Esophagus squamous epithelium (tissue), 5 donors: ENCODE measurements at regions not wholly inside any gene's neighbourhood (a gene's known extent, or its start where the extent isn't known, plus 50 kb on each side); places are given as distances from the start of the nearest gene placed in this dataset.

Experiments
- DNase-seq: peaks from one replicate; lab custom pipeline; 2025; lab: John Stamatoyannopoulos, UW
- H3K27ac ChIP-seq, 4 donors: fragments of 200-600 bp; sonication (generic); one replicate each; pipeline ENCODE4 v1.5.1; 2016 to 2019; ENCODE audit warnings: mild to moderate bottlenecking in 1 of 4
- H3K27me3 ChIP-seq, 4 donors: fragments of 200-600 bp; sonication (generic); 1 replicate in 3 of 4; 2 replicates in 1 of 4; pipeline versions ENCODE4 v1.5.1 to v1.6.0; 2017 to 2021; ENCODE audit warnings: antibody characterized with exemption in 1 of 4
- H3K36me3 ChIP-seq, 3 donors: fragments of 200-600 bp; sonication (generic); one replicate each; pipeline ENCODE4 v1.5.1; 2016 to 2019
- H3K4me1 ChIP-seq, 3 donors: fragments of 200-600 bp; sonication (generic); one replicate each; pipeline ENCODE4 v1.5.1; 2017 to 2019
- H3K4me3 ChIP-seq, 4 donors: fragments of 200-600 bp; sonication (generic); 1 replicate in 3 of 4; 2 replicates in 1 of 4; pipeline ENCODE4 v1.5.1; 2016 to 2019; ENCODE audit warnings: mild to moderate bottlenecking in 2 of 4, moderate library complexity in 1 of 4
- H3K9me3 ChIP-seq, 3 donors: fragments of 200-600 bp; sonication (generic); one replicate each; pipeline ENCODE4 v1.5.1; 2016 to 2019
- POLR2A ChIP-seq, 4 donors: fragments of 450-650 bp; IDR thresholded peaks; one replicate each; pipeline ENCODE4 v1.6.1; 2017; ENCODE audit warnings: antibody characterized with exemption in 4 of 4, mild to moderate bottlenecking in 4 of 4, moderate library complexity in 3 of 4
- WGBS, 2 donors: methylation state at CpG; one replicate each; pipeline ENCODE4 v1.1.5; 2018; 5-methylcytosine and 5-hydroxymethylcytosine counted together
- intact Hi-C: fragments of 100-400 bp; cut with DNase I; formaldehyde crosslinking; loops from one replicate; pipeline ENCODE4 v1.15.0; 2022
- TF ChIP-seq, protein P1 (sequence below), 6 experiments: fragments of 450-650 bp in 4 of 6; fragments of 200-600 bp in 2 of 6; sonication (generic) in 2 of 6; IDR thresholded peaks; one replicate each; pipeline ENCODE4 v1.5.1; 2016 to 2019; ENCODE audit warnings: antibody characterized with exemption in 6 of 6, mild to moderate bottlenecking in 4 of 6, moderate library complexity in 4 of 6
- donor health status: DM: yes; HTN: yes; CAD: no.

DNA sequence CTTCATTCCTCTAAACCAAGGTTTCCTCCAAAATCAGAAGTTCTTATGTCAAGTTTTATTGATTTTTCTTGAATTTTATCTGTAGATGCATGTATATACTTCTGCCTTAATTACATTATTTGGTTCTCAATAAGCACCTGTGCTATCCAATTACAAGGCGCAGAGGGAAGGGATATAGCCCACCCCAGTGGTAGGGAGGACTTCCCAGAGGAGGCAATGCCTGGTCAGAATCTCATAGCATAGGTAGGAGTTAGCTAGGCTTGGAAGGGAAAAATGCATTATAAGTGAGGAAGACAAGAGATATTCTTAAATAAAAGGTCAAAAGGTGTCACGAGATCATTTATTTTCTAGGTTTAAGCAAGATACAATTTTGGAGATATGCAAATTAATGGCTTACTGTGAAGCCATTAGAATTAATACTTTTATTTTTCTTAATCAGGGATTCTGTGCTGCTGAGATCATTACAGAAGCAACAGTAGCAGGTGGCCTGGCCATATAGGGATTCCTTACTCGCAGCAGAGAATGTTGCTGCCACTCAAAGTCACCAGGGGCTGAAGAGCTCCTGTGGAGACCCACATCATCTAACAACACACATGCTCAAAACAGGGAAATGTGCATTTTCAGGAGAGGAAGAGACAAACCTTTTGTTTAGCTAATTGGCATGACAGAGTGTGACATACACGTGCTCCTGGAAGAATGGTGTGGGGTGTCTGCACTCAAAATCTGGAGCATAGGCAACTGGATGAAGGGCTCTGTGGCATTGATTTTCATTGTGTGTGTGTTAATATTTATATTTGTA lies 178.3 kb downstream of the ATG4C start:
- TF ChIP-seq, protein P1, sequence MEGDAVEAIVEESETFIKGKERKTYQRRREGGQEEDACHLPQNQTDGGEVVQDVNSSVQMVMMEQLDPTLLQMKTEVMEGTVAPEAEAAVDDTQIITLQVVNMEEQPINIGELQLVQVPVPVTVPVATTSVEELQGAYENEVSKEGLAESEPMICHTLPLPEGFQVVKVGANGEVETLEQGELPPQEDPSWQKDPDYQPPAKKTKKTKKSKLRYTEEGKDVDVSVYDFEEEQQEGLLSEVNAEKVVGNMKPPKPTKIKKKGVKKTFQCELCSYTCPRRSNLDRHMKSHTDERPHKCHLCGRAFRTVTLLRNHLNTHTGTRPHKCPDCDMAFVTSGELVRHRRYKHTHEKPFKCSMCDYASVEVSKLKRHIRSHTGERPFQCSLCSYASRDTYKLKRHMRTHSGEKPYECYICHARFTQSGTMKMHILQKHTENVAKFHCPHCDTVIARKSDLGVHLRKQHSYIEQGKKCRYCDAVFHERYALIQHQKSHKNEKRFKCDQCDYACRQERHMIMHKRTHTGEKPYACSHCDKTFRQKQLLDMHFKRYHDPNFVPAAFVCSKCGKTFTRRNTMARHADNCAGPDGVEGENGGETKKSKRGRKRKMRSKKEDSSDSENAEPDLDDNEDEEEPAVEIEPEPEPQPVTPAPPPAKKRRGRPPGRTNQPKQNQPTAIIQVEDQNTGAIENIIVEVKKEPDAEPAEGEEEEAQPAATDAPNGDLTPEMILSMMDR (IDR thresholded peaks at IDR 0.05) = no peak
- TF ChIP-seq POLR2A (IDR thresholded peaks at IDR 0.05) = no peak
- Histone ChIP-seq H3K4me3 (no peak overlapping the region), H3K27ac (no peak overlapping the region), H3K9me3 (no peaks in the 10 kb centered on the region), H3K36me3 (no peaks in the 10 kb centered on the region), H3K27me3 (peaks cover 0 to 17% (median 0%) of the 10 kb centered on the region in 4 donors), H3K4me1 (no peaks in the 10 kb centered on the region)
- 63 to 69% methylated on average over 4 of the region's 4 CpGs for WGBS, 2 donors
- intact Hi-C loops = no loop called here
- no peak for DNase-seq

- TF ChIP-seq, protein P1 (IDR thresholded peaks at IDR 0.05) = peak in 5 of 6 experiments; percentile 11 to 55 (median 23)
- TF ChIP-seq POLR2A (IDR thresholded peaks at IDR 0.05) = no peak
- Histone ChIP-seq H3K27ac (no peak overlapping the region), H3K36me3 (no peaks in the 10 kb centered on the region), H3K27me3 (peaks cover 0 to 16% (median 0%) of the 10 kb centered on the region in 4 donors), H3K4me3 (no peak overlapping the region), H3K9me3 (no peaks in the 10 kb centered on the region), H3K4me1 (no peaks in the 10 kb centered on the region)
- 23 to 42% methylated on average over 5 to 9 of the region's 10 CpGs for WGBS, 2 donors
- intact Hi-C loops = no loop called here
- DNase-seq = no peak
Measured at GRCh38 chr1:62962901-62963776, 179.2 kb downstream of the ATG4C start.

DNA sequence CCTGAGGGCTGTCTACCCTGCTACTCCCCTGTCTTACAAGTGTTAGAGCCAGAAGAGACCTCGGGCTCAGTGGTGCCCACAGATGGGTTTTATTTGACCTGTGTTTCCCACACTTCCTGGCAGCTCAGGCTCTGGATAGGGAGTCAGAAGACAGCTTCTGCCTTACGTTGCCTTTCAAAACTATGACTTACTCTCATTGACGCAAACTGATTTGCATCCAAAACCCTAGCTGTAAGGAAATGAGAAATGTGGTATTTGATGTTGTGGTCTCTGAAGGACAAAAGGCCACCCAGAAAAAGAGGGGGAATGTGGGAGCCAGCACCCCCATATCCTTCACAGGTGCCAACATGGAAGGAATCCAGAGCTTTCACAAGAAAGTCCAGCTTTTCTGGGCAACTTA lies 180.2 kb downstream of the ATG4C start:
- TF ChIP-seq, protein P1 (IDR thresholded peaks at IDR 0.05) = no peak
- TF ChIP-seq POLR2A (IDR thresholded peaks at IDR 0.05) = no peak
- Histone ChIP-seq H3K27me3 (peaks cover 0 to 13% (median 0%) of the 10 kb centered on the region in 4 donors), H3K27ac (no peak overlapping the region), H3K36me3 (no peaks in the 10 kb centered on the region), H3K4me1 (no peaks in the 10 kb centered on the region), H3K9me3 (no peaks in the 10 kb centered on the region), H3K4me3 (no peak overlapping the region)
- intact Hi-C loops = no loop called here
- WGBS, 2 donors = 82% methylated on average over 3 of the region's 3 CpGs; no CpG with 5 or more reads in 1 of the 2 donors
- no peak for DNase-seq

- no peak overlapping the region for H3K4me3 ChIP-seq
- intact Hi-C loops = no loop called here
- no peak for TF ChIP-seq POLR2A (IDR thresholded peaks at IDR 0.05)
- TF ChIP-seq, protein P1 (IDR thresholded peaks at IDR 0.05) = no peak
- no peak overlapping the region for H3K27ac ChIP-seq
- H3K9me3 ChIP-seq = no peaks in the 10 kb centered on the region
- H3K27me3 ChIP-seq = peaks cover 0 to 11% (median 0%) of the 10 kb centered on the region in 4 donors
- H3K4me1 ChIP-seq = no peaks in the 10 kb centered on the region
- H3K36me3 ChIP-seq = no peaks in the 10 kb centered on the region
- 83 to 86% methylated on average over 1 to 8 of the region's 10 CpGs for WGBS, 2 donors
- no peak for DNase-seq
Measured at GRCh38 chr1:62967031-62967430, 183.1 kb downstream of the ATG4C start.

GRCh38 chr1:62977366-62977765 lies 193.4 kb downstream of the ATG4C start:
- Histone ChIP-seq H3K27ac (no peak overlapping the region), H3K27me3 (no peaks in the 10 kb centered on the region), H3K36me3 (no peaks in the 10 kb centered on the region), H3K4me1 (no peaks in the 10 kb centered on the region), H3K9me3 (no peaks in the 10 kb centered on the region), H3K4me3 (no peak overlapping the region)
- DNase-seq = no peak
- WGBS, 2 donors = 52 to 66% methylated on average over 2 of the region's 2 CpGs
- TF ChIP-seq, protein P1 (IDR thresholded peaks at IDR 0.05) = no peak
- TF ChIP-seq POLR2A (IDR thresholded peaks at IDR 0.05) = no peak
- intact Hi-C loops = no loop called here
